B cell (primary cell): ENCODE measurements at regions not wholly inside any gene's neighbourhood (a gene's known extent, or its start where the extent isn't known, plus 50 kb on each side); places are given as distances from the start of the nearest gene placed in this dataset.

Source experiments
- ATAC-seq: fragments of 200-7000 bp; cut with Tn5 transposase; one replicate; pipeline ENCODE4 v1.10.0; 2021; ENCODE audit warnings: low read depth, mild to moderate bottlenecking, moderate number of reproducible peaks, moderate library complexity
- CTCF ChIA-PET: fragments of 350-600 bp; sonication (Branson Sonifier 250); formaldehyde crosslinking; loops from one replicate; lab custom pipeline; 2021; ENCODE audit warnings: antibody characterized with exemption, inconsistent platforms; lab: Charles Lee
- POLR2A ChIA-PET: fragments of 350-600 bp; sonication (Branson Sonifier 250); formaldehyde crosslinking; loops from one replicate; lab custom pipeline; 2021; ENCODE audit warnings: antibody characterized with exemption; lab: Charles Lee
- DNase-seq: peaks from one replicate; pipeline ENCODE4 v3.0.0; 2013
- H2AFZ ChIP-seq: 2 replicates; pipeline ENCODE4 v1.6.1; 2012; ENCODE audit warnings: mild to moderate bottlenecking, low read depth, low read length; ENCODE audit not compliant: insufficient read depth, poor library complexity, severe bottlenecking
- H3K27ac ChIP-seq, 2 donors: 1 replicate in 1 of 2; 2 replicates in 1 of 2; pipeline ENCODE4 v1.5.1; 2012 to 2013; ENCODE audit warnings: low read length in 2 of 2, mild to moderate bottlenecking in 2 of 2, moderate library complexity in 1 of 2
- H3K27me3 ChIP-seq, 4 experiments: fragments of 200-600 bp in 1 of 4; sonication (generic) in 1 of 4; replicated peaks in 1 of 4; 1 replicate in 2 of 4; 2 replicates in 2 of 4; pipeline versions ENCODE4 v1.6.1 to v1.7.0; 2013 to 2016; ENCODE audit warnings: low read length in 3 of 4, mild to moderate bottlenecking in 2 of 4, mixed read lengths in 1 of 4, moderate library complexity in 1 of 4; ENCODE audit not compliant: insufficient read depth in 4 of 4, control insufficient read depth in 3 of 4; ENCODE audit errors: control extremely low read depth in 1 of 4
- H3K36me3 ChIP-seq, 2 experiments: replicated peaks in 1 of 2; 1 replicate in 1 of 2; 2 replicates in 1 of 2; pipeline versions ENCODE4 v1.6.1 to v1.7.1; 2013; ENCODE audit warnings: low read length in 1 of 2; ENCODE audit not compliant: insufficient read depth in 2 of 2, control insufficient read depth in 1 of 2; ENCODE audit errors: control extremely low read depth in 1 of 2, extremely low read depth in 1 of 2
- H3K4me1 ChIP-seq, 2 donors: fragments of 200-600 bp in 1 of 2; sonication (generic) in 1 of 2; 1 replicate in 1 of 2; 2 replicates in 1 of 2; pipeline versions ENCODE4 v1.5.1 to v1.6.1; 2013 to 2017; ENCODE audit warnings: low read length in 2 of 2; ENCODE audit not compliant: control insufficient read depth in 2 of 2, insufficient read depth in 2 of 2
- H3K4me2 ChIP-seq: replicated peaks from 2 replicates; pipeline ENCODE3; 2012; ENCODE audit warnings: mild to moderate bottlenecking, low read depth, low read length; ENCODE audit not compliant: poor library complexity, severe bottlenecking
- H3K4me3 ChIP-seq, 5 experiments: fragments of 200-600 bp in 1 of 5; sonication (generic) in 1 of 5; 1 replicate in 3 of 5; 2 replicates in 2 of 5; pipeline versions ENCODE4 v1.5.1 to v1.7.0; 2011 to 2016; ENCODE audit warnings: low read length in 4 of 5, mild to moderate bottlenecking in 4 of 5, low read depth in 2 of 5, control low read depth in 1 of 5, moderate library complexity in 1 of 5; ENCODE audit not compliant: insufficient read depth in 1 of 5; ENCODE audit errors: control extremely low read depth in 1 of 5, extremely low read depth in 1 of 5
- H3K79me2 ChIP-seq: fragments of 200-600 bp; sonication (generic); one replicate; pipeline ENCODE4 v1.6.0; 2016; ENCODE audit warnings: low read length; ENCODE audit not compliant: control insufficient read depth, insufficient read depth
- H3K9ac ChIP-seq: fragments of 200-600 bp; sonication (generic); 2 replicates; pipeline ENCODE4 v1.6.1; 2017; ENCODE audit warnings: mild to moderate bottlenecking, low read length, moderate library complexity
- H3K9me3 ChIP-seq, 3 donors: one replicate each; pipeline versions ENCODE4 v1.6.1 to v1.7.1; 2013; ENCODE audit warnings: low read length in 2 of 3; ENCODE audit not compliant: control insufficient read depth in 2 of 3, insufficient read depth in 1 of 3; ENCODE audit errors: control extremely low read depth in 1 of 3
- H4K20me1 ChIP-seq: 2 replicates; pipeline ENCODE4 v1.6.0; 2012; ENCODE audit warnings: mild to moderate bottlenecking, low read length; ENCODE audit not compliant: insufficient read depth, control insufficient read depth, poor library complexity, severe bottlenecking
- H3K27ac Mint-ChIP-seq: one replicate; pipeline ENCODE4 v1.8.0; 2021; ENCODE audit warnings: mixed read lengths
- H3K27me3 Mint-ChIP-seq: one replicate; pipeline ENCODE4 v1.8.0; 2021; ENCODE audit warnings: mixed read lengths
- H3K4me1 Mint-ChIP-seq: one replicate; pipeline ENCODE4 v1.8.0; 2021; ENCODE audit warnings: mixed read lengths
- H3K4me3 Mint-ChIP-seq: one replicate; pipeline ENCODE4 v1.8.0; 2021; ENCODE audit warnings: mixed read lengths
- H3K9me3 Mint-ChIP-seq: one replicate; pipeline ENCODE4 v1.8.0; 2022; ENCODE audit warnings: mixed read lengths; ENCODE audit not compliant: insufficient read depth
- EZH2 ChIP-seq: IDR thresholded peaks from 2 replicates; pipeline ENCODE4 v1.6.1; 2012; ENCODE audit warnings: borderline replicate concordance, low read depth, mild to moderate bottlenecking, moderate library complexity, low read length; ENCODE audit not compliant: insufficient read depth, poor library complexity, severe bottlenecking
- WGBS: methylation state at CpG from one replicate; pipeline ENCODE4 v1.1.5; 2013; ENCODE audit warnings: missing lambda C conversion rate; ENCODE audit not compliant: insufficient coverage; 5-methylcytosine and 5-hydroxymethylcytosine counted together
- intact Hi-C: fragments of 100-400 bp; cut with micrococcal nuclease; formaldehyde crosslinking; loops from one replicate; pipeline ENCODE4 v1.10.0; 2022
- TF ChIP-seq, protein P1 (sequence below): fragments of 200-600 bp; IDR thresholded peaks from one replicate; pipeline ENCODE4 v1.8.0; 2022; ENCODE audit warnings: antibody characterized with exemption, mild to moderate bottlenecking

DNA sequence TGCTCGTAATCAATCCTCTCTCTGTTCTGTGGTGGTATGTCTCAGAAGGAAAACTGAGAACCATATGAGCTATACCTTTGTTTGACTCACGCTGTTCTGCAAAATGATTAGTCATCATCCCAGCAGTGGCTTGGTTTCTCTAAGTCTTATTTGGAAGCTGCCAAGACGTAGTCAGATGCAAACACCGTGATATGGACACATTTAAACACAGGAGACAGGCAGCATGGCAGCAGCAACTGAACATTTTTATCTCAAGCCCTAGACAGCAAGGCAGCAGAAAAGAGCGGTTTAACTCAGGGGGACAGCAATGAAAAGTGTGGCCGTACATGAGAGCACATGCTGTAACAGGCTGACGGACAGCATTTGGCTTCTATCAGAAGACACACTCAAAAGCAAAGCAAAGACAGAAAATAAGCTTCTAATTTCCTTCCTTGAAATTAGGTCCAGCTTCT is 1295.1 kb downstream of the EPHA7 start:
- Histone ChIP-seq H3K9me3 (no peaks in the 10 kb centered on the region), H3K27me3 (no peaks in the 10 kb centered on the region), H3K4me2 (no peak overlapping the region), H3K4me1 (no peaks in the 10 kb centered on the region), H3K79me2 (no peaks in the 10 kb centered on the region), H3K36me3 (no peaks in the 10 kb centered on the region), H2AFZ (no peak overlapping the region), H4K20me1 (no peaks in the 10 kb centered on the region), H3K4me3 (no peak overlapping the region), H3K27ac (no peak overlapping the region), H3K9ac (no peak overlapping the region)
- intact Hi-C loops = no loop called here
- WGBS = 44% methylated on average over 6 of the region's 7 CpGs
- Mint-ChIP-seq H3K27ac (no peak overlapping the region), H3K27me3 (no peaks in the 10 kb centered on the region), H3K4me3 (no peak overlapping the region), H3K4me1 (no peaks in the 10 kb centered on the region), H3K9me3 (peaks cover 3% of the 10 kb centered on the region)
- TF ChIP-seq, protein P1, sequence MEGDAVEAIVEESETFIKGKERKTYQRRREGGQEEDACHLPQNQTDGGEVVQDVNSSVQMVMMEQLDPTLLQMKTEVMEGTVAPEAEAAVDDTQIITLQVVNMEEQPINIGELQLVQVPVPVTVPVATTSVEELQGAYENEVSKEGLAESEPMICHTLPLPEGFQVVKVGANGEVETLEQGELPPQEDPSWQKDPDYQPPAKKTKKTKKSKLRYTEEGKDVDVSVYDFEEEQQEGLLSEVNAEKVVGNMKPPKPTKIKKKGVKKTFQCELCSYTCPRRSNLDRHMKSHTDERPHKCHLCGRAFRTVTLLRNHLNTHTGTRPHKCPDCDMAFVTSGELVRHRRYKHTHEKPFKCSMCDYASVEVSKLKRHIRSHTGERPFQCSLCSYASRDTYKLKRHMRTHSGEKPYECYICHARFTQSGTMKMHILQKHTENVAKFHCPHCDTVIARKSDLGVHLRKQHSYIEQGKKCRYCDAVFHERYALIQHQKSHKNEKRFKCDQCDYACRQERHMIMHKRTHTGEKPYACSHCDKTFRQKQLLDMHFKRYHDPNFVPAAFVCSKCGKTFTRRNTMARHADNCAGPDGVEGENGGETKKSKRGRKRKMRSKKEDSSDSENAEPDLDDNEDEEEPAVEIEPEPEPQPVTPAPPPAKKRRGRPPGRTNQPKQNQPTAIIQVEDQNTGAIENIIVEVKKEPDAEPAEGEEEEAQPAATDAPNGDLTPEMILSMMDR = no peak
- no peak for TF ChIP-seq EZH2
- no peak for DNase-seq
- ATAC-seq = no peak
- POLR2A ChIA-PET = no interaction called here
- CTCF ChIA-PET = no interaction called here

DNA sequence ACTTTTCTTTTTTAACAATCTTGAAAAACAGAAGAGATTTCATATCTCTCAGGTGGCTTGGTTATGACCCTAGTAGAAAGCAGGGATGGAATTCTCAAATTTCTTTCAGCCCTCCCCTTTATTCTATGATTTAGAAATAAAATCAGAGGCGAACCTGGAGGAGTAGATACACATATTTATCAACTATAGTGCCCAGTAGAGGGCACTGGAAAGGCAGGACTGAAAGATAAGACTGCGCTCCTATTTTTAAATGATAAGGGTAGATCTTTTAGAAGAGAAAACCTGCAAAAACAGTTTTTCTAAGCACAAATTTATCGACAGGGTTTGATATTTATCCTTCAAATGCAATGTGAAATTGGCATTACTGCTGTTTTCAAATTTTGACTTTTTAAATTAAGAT is 1296.6 kb downstream of the EPHA7 start:
- H3K4me1 Mint-ChIP-seq = no peaks in the 10 kb centered on the region
- H3K9me3 Mint-ChIP-seq = peaks cover 3% of the 10 kb centered on the region
- CTCF ChIA-PET = no interaction called here
- DNase-seq = no peak
- H3K27ac Mint-ChIP-seq = no peak overlapping the region
- Histone ChIP-seq H3K79me2 (no peaks in the 10 kb centered on the region), H3K9me3 (no peaks in the 10 kb centered on the region), H4K20me1 (no peaks in the 10 kb centered on the region), H3K27me3 (no peaks in the 10 kb centered on the region), H3K27ac (no peak overlapping the region), H3K4me1 (no peaks in the 10 kb centered on the region), H2AFZ (no peak overlapping the region), H3K4me2 (no peak overlapping the region), H3K36me3 (no peaks in the 10 kb centered on the region), H3K9ac (no peak overlapping the region), H3K4me3 (no peak overlapping the region)
- WGBS = no CpG with 5 or more reads among the region's 3 CpGs
- intact Hi-C loops = no loop called here
- TF ChIP-seq EZH2 = no peak
- TF ChIP-seq, protein P1 = no peak
- ATAC-seq = no peak
- no peak overlapping the region for H3K4me3 Mint-ChIP-seq
- no peaks in the 10 kb centered on the region for H3K27me3 Mint-ChIP-seq
- POLR2A ChIA-PET = no interaction called here
